GM23338 (cell line): ENCODE measurements at regions not wholly inside any gene's neighbourhood (a gene's known extent, or its start where the extent isn't known, plus 50 kb on each side); places are given as distances from the start of the nearest gene placed in this dataset.

Experiments
- EZH2 ChIP-seq: fragments of 200-600 bp; sonication (generic); IDR thresholded peaks from one replicate; pipeline ENCODE4 v1.8.0; 2017; ENCODE audit warnings: antibody characterized with exemption, mild to moderate bottlenecking, low read depth; ENCODE audit not compliant: unreplicated experiment
- JUNB ChIP-seq: IDR thresholded peaks from one replicate; pipeline ENCODE4 v1.6.1; 2016; ENCODE audit warnings: antibody characterized with exemption; ENCODE audit not compliant: unreplicated experiment
- POLR2AphosphoS5 ChIP-seq: IDR thresholded peaks from 2 replicates; pipeline ENCODE4 v1.6.1; 2016; ENCODE audit warnings: antibody characterized with exemption, low read depth
- TF ChIP-seq, protein P1 (sequence below), 2 experiments: fragments of 200-600 bp in 1 of 2; sonication (generic) in 1 of 2; conservative IDR thresholded peaks; 2 replicates each; pipeline versions ENCODE4 v1.5.1 to v1.6.1; 2016 to 2017; ENCODE audit warnings: antibody characterized with exemption in 2 of 2, low read depth in 2 of 2, mild to moderate bottlenecking in 2 of 2, moderate library complexity in 1 of 2
- TF ChIP-seq, protein P2 (sequence below): IDR thresholded peaks from one replicate; pipeline ENCODE4 v1.6.1; 2018; ENCODE audit warnings: antibody characterized with exemption; ENCODE audit not compliant: unreplicated experiment

DNA sequence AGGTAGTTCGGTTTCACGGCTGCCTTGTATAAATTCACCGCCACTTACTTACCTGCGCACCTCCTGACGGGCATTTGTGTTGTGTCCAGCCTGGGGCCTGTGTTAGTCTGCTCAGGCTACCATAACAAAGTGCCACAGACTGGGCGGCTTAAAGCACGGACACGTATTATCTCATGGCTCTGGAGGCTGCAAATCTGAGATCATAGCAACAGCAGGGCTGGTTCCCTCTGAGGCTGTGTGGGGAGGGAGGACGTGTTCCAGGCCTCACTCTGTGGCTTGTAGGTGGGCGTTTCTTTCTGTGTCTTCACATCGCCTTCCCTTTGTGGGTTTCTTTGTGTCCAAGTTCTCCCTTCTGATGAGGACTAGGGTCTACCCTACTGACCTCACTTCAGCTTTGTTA, 93.5 kb upstream of the FZD10 start:
- TF ChIP-seq JUNB (no peak), EZH2 (no peak), POLR2AphosphoS5 (no peak)
- TF ChIP-seq, protein P1, sequence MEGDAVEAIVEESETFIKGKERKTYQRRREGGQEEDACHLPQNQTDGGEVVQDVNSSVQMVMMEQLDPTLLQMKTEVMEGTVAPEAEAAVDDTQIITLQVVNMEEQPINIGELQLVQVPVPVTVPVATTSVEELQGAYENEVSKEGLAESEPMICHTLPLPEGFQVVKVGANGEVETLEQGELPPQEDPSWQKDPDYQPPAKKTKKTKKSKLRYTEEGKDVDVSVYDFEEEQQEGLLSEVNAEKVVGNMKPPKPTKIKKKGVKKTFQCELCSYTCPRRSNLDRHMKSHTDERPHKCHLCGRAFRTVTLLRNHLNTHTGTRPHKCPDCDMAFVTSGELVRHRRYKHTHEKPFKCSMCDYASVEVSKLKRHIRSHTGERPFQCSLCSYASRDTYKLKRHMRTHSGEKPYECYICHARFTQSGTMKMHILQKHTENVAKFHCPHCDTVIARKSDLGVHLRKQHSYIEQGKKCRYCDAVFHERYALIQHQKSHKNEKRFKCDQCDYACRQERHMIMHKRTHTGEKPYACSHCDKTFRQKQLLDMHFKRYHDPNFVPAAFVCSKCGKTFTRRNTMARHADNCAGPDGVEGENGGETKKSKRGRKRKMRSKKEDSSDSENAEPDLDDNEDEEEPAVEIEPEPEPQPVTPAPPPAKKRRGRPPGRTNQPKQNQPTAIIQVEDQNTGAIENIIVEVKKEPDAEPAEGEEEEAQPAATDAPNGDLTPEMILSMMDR (conservative IDR thresholded peaks at IDR 0.05; ENCODE audit: low read depth in 2 of 2), result no peak
- TF ChIP-seq, protein P2, sequence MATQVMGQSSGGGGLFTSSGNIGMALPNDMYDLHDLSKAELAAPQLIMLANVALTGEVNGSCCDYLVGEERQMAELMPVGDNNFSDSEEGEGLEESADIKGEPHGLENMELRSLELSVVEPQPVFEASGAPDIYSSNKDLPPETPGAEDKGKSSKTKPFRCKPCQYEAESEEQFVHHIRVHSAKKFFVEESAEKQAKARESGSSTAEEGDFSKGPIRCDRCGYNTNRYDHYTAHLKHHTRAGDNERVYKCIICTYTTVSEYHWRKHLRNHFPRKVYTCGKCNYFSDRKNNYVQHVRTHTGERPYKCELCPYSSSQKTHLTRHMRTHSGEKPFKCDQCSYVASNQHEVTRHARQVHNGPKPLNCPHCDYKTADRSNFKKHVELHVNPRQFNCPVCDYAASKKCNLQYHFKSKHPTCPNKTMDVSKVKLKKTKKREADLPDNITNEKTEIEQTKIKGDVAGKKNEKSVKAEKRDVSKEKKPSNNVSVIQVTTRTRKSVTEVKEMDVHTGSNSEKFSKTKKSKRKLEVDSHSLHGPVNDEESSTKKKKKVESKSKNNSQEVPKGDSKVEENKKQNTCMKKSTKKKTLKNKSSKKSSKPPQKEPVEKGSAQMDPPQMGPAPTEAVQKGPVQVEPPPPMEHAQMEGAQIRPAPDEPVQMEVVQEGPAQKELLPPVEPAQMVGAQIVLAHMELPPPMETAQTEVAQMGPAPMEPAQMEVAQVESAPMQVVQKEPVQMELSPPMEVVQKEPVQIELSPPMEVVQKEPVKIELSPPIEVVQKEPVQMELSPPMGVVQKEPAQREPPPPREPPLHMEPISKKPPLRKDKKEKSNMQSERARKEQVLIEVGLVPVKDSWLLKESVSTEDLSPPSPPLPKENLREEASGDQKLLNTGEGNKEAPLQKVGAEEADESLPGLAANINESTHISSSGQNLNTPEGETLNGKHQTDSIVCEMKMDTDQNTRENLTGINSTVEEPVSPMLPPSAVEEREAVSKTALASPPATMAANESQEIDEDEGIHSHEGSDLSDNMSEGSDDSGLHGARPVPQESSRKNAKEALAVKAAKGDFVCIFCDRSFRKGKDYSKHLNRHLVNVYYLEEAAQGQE, result no peak
